OCI-LY1 (cell line): ENCODE measurements at regions not wholly inside any gene's neighbourhood (a gene's known extent, or its start where the extent isn't known, plus 50 kb on each side); places are given as distances from the start of the nearest gene placed in this dataset.

Experiments used
- H2AFZ ChIP-seq: fragments of 200-600 bp; sonication (generic), shearing (Covaris generic); 2 replicates; pipeline ENCODE4 v1.6.0; 2014; ENCODE audit warnings: antibody characterized with exemption, mild to moderate bottlenecking, low read length
- H3F3A ChIP-seq: fragments of 200-600 bp; sonication (generic), shearing (Covaris generic); 2 replicates; pipeline ENCODE4 v1.6.0; 2014; ENCODE audit warnings: mild to moderate bottlenecking, antibody characterized with exemption, low read length, moderate library complexity; ENCODE audit not compliant: insufficient read depth
- H3K27ac ChIP-seq: fragments of 200-600 bp; sonication (generic); 2 replicates; pipeline ENCODE4 v1.5.1; 2014; ENCODE audit warnings: low read length, mixed run types, mild to moderate bottlenecking, low read depth; ENCODE audit not compliant: poor library complexity, severe bottlenecking
- H3K27me3 ChIP-seq: fragments of 200-600 bp; sonication (generic); 2 replicates; pipeline ENCODE4 v1.6.0; 2014; ENCODE audit warnings: antibody characterized with exemption, mild to moderate bottlenecking, low read length, moderate library complexity; ENCODE audit not compliant: insufficient read depth
- H3K36me3 ChIP-seq: fragments of 200-600 bp; sonication (generic); 2 replicates; pipeline ENCODE4 v1.6.1; 2014; ENCODE audit warnings: mild to moderate bottlenecking, antibody characterized with exemption, low read length, moderate library complexity, mixed read lengths; ENCODE audit not compliant: insufficient read depth
- H3K4me1 ChIP-seq: fragments of 200-600 bp; sonication (generic); 2 replicates; pipeline ENCODE4 v1.5.1; 2014; ENCODE audit warnings: mild to moderate bottlenecking, low read length, moderate library complexity; ENCODE audit not compliant: insufficient read depth, severe bottlenecking
- H3K4me2 ChIP-seq: fragments of 200-600 bp; sonication (generic), shearing (Covaris generic); 2 replicates; pipeline ENCODE4 v1.6.1; 2014; ENCODE audit warnings: low read length
- H3K4me3 ChIP-seq: fragments of 200-600 bp; sonication (generic); 2 replicates; pipeline ENCODE4 v1.5.1; 2014; ENCODE audit warnings: low read length, low read depth, mild to moderate bottlenecking, mixed read lengths; ENCODE audit not compliant: poor library complexity, severe bottlenecking
- H3K79me2 ChIP-seq: fragments of 200-600 bp; shearing (Covaris generic); 2 replicates; pipeline ENCODE4 v1.6.1; 2016; ENCODE audit warnings: mixed run types, low read length, mixed read lengths; ENCODE audit not compliant: insufficient read depth
- H3K9ac ChIP-seq: fragments of 200-600 bp; sonication (generic), shearing (Covaris generic); 2 replicates; pipeline ENCODE4 v1.6.1; 2014; ENCODE audit warnings: mild to moderate bottlenecking, low read length, mixed read lengths
- H3K9me2 ChIP-seq: fragments of 200-600 bp; sonication (generic), shearing (Covaris generic); 2 replicates; pipeline ENCODE4 v1.6.1; 2014; ENCODE audit warnings: low read depth, mild to moderate bottlenecking, low read length, mixed read lengths
- H3K9me3 ChIP-seq: fragments of 200-600 bp; shearing (Covaris generic); 2 replicates; pipeline ENCODE4 v1.6.1; 2014; ENCODE audit warnings: low read length, mixed read lengths
- H4K20me1 ChIP-seq: fragments of 200-600 bp; sonication (generic), shearing (Covaris generic); 2 replicates; pipeline ENCODE4 v1.6.0; 2016; ENCODE audit warnings: mild to moderate bottlenecking, low read length; ENCODE audit not compliant: insufficient read depth
- EZH2 ChIP-seq: fragments of 200-600 bp; sonication (generic), shearing (Covaris generic); IDR thresholded peaks from 2 replicates; pipeline ENCODE4 v1.8.0; 2017; ENCODE audit warnings: borderline replicate concordance, mixed run types, mild to moderate bottlenecking, antibody characterized with exemption, low read length, moderate library complexity, mixed read lengths
- TF ChIP-seq, protein P1 (sequence below): fragments of 200-600 bp; sonication (generic), shearing (Covaris generic); IDR thresholded peaks from 2 replicates; pipeline ENCODE4 v1.5.1; 2017; ENCODE audit warnings: mild to moderate bottlenecking, antibody characterized with exemption, low read length, moderate library complexity, mixed read lengths

DNA sequence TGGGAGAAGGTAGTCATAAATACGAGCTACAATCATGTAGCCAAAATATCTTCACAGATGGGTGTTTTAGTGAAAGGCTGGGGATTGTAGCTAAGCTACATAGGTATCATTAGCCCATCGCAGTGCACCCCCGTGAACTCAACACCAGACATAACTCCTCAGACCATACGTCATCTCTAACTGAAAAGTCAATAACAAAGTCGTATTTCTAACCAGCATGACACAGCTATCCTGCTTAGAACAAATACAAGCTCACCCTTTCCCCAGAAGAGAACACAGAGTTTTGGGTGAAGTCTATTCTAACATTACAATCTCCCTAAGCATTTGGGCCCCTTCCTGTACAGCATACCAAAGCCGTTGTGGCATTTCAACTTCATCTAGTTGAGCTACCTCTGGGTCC lies 636.6 kb upstream of the DPP6 start:
- no peak overlapping the region for H3K4me3 ChIP-seq
- no peak overlapping the region for H3K4me2 ChIP-seq
- H2AFZ ChIP-seq: no peak overlapping the region
- no peaks in the 10 kb centered on the region for H4K20me1 ChIP-seq
- H3K4me1 ChIP-seq: no peaks in the 10 kb centered on the region
- no peaks in the 10 kb centered on the region for H3K9me3 ChIP-seq
- no peak overlapping the region for H3K27ac ChIP-seq
- H3F3A ChIP-seq: no peaks in the 10 kb centered on the region
- TF ChIP-seq, protein P1, sequence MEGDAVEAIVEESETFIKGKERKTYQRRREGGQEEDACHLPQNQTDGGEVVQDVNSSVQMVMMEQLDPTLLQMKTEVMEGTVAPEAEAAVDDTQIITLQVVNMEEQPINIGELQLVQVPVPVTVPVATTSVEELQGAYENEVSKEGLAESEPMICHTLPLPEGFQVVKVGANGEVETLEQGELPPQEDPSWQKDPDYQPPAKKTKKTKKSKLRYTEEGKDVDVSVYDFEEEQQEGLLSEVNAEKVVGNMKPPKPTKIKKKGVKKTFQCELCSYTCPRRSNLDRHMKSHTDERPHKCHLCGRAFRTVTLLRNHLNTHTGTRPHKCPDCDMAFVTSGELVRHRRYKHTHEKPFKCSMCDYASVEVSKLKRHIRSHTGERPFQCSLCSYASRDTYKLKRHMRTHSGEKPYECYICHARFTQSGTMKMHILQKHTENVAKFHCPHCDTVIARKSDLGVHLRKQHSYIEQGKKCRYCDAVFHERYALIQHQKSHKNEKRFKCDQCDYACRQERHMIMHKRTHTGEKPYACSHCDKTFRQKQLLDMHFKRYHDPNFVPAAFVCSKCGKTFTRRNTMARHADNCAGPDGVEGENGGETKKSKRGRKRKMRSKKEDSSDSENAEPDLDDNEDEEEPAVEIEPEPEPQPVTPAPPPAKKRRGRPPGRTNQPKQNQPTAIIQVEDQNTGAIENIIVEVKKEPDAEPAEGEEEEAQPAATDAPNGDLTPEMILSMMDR: no peak
- TF ChIP-seq EZH2: no peak
- no peaks in the 10 kb centered on the region for H3K79me2 ChIP-seq
- H3K36me3 ChIP-seq: no peaks in the 10 kb centered on the region
- H3K9ac ChIP-seq: no peak overlapping the region
- no peaks in the 10 kb centered on the region for H3K9me2 ChIP-seq
- H3K27me3 ChIP-seq: no peaks in the 10 kb centered on the region

DNA sequence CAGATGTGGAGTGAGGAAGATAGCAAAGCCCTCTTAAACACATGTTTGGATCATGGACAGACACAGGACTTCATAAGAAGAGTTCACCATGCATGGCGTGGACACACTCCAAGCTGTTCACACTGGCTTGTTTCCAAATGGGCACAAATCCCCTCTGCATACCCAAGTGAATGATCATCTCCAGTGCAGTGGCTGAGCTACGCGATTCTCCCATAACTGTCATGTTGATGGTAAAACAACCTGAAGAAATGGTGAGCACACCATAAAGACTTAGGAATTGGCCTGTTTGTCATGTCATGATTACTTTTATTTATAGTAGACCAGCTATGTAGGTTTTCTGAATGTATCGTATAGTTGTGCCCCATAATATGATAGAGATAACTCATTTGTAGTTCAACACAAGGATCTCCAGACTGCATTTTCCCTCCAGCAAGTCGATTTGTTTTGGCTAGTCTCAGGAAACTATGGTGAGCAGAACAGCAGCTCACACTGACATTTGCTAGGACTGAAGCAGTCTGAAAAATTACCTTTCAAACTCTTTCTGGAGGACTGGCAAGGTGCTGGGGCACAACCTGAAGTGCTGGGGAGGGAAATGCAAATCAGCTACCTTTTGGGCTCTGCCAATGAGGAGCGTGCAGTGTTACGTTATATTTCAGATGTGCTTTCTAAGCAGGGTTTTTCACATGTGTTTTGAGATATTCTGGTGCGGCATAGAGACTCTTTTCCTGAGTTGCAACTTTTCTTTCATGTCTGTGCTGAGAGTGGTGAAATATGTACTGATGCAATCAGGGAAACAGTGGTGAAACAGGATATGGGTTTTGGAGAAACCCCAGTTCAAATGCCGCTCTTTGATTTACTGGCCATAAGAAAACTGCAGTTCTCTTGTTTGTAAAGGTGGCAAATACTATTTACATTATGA lies 629.6 kb upstream of the DPP6 start:
- Histone ChIP-seq H3K27me3 (no peaks in the 10 kb centered on the region), H3K9me2 (no peaks in the 10 kb centered on the region), H3K9ac (no peak overlapping the region), H4K20me1 (no peaks in the 10 kb centered on the region), H3F3A (no peaks in the 10 kb centered on the region), H3K36me3 (no peaks in the 10 kb centered on the region), H3K4me1 (no peaks in the 10 kb centered on the region), H3K27ac (no peak overlapping the region), H2AFZ (no peak overlapping the region), H3K79me2 (no peaks in the 10 kb centered on the region), H3K4me3 (no peak overlapping the region), H3K4me2 (no peak overlapping the region), H3K9me3 (no peaks in the 10 kb centered on the region)
- TF ChIP-seq, protein P1: no peak
- TF ChIP-seq EZH2: no peak

DNA sequence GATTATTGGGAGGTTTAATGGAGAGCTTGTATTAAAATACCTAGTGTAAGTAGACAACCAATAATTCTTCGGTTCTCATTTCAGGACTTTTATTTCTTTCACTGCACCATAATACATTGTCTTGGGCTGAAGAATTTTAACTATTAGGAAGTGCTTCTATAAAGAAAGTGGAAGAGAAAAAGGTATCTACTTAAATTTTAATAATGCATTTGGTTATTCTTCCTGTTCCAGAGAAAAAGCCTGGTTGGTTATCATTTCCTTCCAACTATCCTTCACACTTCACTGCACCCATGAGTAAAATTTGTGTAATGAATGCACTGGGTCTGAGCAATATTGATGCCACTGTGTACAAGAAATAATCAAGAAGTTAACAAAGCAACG lies 629.0 kb upstream of the DPP6 start:
- Histone ChIP-seq H3K27ac (no peak overlapping the region), H3K36me3 (no peaks in the 10 kb centered on the region), H3K9me3 (no peaks in the 10 kb centered on the region), H3K9me2 (no peaks in the 10 kb centered on the region), H3K79me2 (no peaks in the 10 kb centered on the region), H3K4me1 (no peaks in the 10 kb centered on the region), H3F3A (no peaks in the 10 kb centered on the region), H3K4me2 (no peak overlapping the region), H3K4me3 (no peak overlapping the region), H2AFZ (no peak overlapping the region), H4K20me1 (no peaks in the 10 kb centered on the region), H3K27me3 (no peaks in the 10 kb centered on the region), H3K9ac (no peak overlapping the region)
- TF ChIP-seq EZH2: no peak
- TF ChIP-seq, protein P1: no peak
